ENCODE measurements at regions not wholly inside any gene's neighbourhood (a gene's known extent, or its start where the extent isn't known, plus 50 kb on each side); places are given as distances from the start of the nearest gene placed in this dataset.

DNA sequence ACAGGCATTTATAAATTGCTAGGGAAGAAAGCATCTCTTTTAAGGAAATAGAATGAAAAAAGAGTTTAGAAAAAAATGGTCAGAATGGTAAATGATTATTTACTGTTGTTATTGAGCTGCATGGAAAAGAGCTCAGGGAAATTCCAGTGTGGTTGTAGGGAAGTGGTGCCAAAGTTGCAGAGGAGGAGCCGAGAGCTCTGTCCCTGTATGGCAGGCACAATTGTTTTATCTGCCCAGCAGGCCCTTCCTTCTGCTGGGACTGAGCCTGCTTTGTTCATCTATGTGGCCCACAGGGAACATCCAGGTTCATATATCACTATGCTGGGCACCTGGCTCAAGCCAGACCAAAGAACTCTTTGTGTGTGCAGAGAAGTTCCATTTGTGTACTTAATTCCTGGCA lies 80.8 kb upstream of the AGAP1 start:
- Histone ChIP-seq H3K4me3 (ENCODE audit: low read depth, low read length) (no peak overlapping the region), H3K36me3 (ENCODE audit: control insufficient read depth, insufficient read depth, low read length) (no peaks in the 10 kb centered on the region), H3K27me3 (ENCODE audit: control insufficient read depth, insufficient read depth, low read length) (no peaks in the 10 kb centered on the region)
- TF ChIP-seq, protein P1, sequence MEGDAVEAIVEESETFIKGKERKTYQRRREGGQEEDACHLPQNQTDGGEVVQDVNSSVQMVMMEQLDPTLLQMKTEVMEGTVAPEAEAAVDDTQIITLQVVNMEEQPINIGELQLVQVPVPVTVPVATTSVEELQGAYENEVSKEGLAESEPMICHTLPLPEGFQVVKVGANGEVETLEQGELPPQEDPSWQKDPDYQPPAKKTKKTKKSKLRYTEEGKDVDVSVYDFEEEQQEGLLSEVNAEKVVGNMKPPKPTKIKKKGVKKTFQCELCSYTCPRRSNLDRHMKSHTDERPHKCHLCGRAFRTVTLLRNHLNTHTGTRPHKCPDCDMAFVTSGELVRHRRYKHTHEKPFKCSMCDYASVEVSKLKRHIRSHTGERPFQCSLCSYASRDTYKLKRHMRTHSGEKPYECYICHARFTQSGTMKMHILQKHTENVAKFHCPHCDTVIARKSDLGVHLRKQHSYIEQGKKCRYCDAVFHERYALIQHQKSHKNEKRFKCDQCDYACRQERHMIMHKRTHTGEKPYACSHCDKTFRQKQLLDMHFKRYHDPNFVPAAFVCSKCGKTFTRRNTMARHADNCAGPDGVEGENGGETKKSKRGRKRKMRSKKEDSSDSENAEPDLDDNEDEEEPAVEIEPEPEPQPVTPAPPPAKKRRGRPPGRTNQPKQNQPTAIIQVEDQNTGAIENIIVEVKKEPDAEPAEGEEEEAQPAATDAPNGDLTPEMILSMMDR (IDR thresholded peaks at IDR 0.05; ENCODE audit: insufficient read depth, low read length, poor library complexity, severe bottlenecking), result no peak
- DNase-seq (ENCODE audit: low read depth), result no peak

DNA sequence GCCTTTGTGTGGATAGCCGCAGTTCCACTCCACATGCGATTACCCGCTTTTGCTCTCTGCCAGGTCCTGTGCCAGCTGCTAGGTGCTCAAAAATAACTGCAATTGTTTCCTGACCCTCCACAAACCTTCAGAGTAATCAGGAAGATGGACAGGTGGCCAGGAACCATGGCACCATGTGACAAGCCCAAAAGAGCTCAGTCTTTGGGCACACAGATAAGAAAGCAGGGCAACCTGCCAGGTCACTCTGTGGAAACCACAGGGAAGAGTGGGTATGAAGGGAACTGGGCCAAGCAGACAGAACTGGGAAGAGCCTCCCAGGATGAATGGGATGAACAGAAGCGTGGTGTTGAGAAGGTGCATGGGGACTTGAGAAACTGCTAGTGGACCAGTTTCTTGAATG lies 79.4 kb upstream of the AGAP1 start:
- H3K36me3 ChIP-seq (ENCODE audit: control insufficient read depth, insufficient read depth, low read length), result no peaks in the 10 kb centered on the region
- no peaks in the 10 kb centered on the region for H3K27me3 ChIP-seq (ENCODE audit: control insufficient read depth, insufficient read depth, low read length)
- no peak for DNase-seq (ENCODE audit: low read depth)
- TF ChIP-seq, protein P1 (IDR thresholded peaks at IDR 0.05; ENCODE audit: insufficient read depth, low read length, poor library complexity, severe bottlenecking), result no peak
- H3K4me3 ChIP-seq (ENCODE audit: low read depth, low read length), result no peak overlapping the region

DNA sequence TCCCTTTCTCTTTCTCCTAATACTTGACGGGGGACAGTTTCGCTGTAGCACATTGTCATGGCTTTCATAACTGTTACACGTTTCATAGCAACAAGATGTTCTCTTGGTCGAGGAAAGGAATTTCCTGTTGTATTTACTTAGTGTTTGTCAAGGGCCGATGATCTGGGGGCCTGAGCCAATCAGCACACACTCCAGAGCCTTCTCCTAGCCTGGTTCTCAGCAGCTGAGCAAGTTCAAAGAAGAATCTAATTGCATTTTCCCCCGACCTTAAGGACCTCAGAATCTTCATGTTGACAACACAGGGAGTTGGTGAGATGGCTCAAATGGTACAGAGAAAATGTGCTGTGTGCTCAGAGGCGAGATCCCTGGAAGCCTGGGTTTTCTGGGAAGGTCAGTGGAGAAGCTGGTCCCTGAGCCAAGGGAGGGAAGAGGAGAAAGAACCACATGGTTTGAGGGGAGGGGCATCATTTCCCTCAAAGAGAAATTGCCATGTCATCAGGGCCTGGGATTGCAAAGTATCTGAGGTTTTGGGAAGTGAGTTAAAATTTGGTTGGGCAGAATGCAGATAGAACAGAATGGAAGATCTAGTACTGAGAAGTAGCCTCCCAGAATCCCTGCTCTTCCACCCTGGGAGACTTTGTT lies 76.9 kb upstream of the AGAP1 start:
- TF ChIP-seq, protein P1 (IDR thresholded peaks at IDR 0.05; ENCODE audit: insufficient read depth, low read length, poor library complexity, severe bottlenecking), result no peak
- DNase-seq (ENCODE audit: low read depth), result peak; percentile 19
- Histone ChIP-seq H3K4me3 (ENCODE audit: low read depth, low read length) (no peak overlapping the region), H3K27me3 (ENCODE audit: control insufficient read depth, insufficient read depth, low read length) (peaks cover 3% of the 10 kb centered on the region), H3K36me3 (ENCODE audit: control insufficient read depth, insufficient read depth, low read length) (no peaks in the 10 kb centered on the region)

DNA sequence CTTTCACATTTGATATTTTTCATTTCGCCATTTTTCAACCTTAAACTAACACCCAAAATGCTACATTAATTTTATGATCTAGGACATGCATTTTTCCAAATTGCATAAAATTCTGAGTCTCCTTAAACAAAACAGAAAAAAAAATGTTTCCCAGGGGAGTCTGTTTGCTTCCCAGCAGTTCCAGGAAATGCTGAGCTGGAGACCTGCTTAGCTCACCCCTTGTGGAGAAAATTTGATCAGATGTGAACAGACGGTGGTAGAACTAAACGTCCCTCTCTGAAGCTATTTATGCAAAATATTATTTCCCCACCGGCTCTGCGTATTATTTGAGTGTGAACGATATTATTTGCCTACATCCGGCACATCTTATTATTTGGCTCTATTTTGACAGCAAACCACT lies 74.9 kb upstream of the AGAP1 start:
- DNase-seq (ENCODE audit: low read depth), result no peak
- Histone ChIP-seq H3K4me3 (ENCODE audit: low read depth, low read length) (no peak overlapping the region), H3K27me3 (ENCODE audit: control insufficient read depth, insufficient read depth, low read length) (peaks cover 3% of the 10 kb centered on the region), H3K36me3 (ENCODE audit: control insufficient read depth, insufficient read depth, low read length) (no peaks in the 10 kb centered on the region)
- TF ChIP-seq, protein P1 (IDR thresholded peaks at IDR 0.05; ENCODE audit: insufficient read depth, low read length, poor library complexity, severe bottlenecking), result no peak

DNA sequence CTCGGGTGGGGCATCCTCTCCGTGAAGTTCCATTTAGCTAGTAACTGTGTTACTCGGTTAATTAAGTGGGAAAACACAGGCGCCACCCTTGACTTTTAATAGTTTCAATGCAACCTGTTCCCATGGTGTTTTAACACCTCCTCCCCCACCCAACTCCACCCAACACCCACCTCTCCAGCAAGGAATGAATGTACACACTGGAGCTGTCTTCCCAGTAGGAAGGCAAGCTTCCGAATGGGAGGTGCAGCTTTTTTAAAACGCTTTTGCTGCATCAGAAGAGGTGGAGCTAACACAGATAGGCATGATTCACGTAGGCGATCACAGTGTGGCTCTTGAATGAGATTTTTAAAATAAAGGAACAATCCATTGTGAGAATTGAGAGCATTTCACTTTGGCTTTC lies 73.8 kb upstream of the AGAP1 start:
- TF ChIP-seq, protein P1 (IDR thresholded peaks at IDR 0.05; ENCODE audit: insufficient read depth, low read length, poor library complexity, severe bottlenecking), result no peak
- peaks cover 3% of the 10 kb centered on the region for H3K27me3 ChIP-seq (ENCODE audit: control insufficient read depth, insufficient read depth, low read length)
- no peak overlapping the region for H3K4me3 ChIP-seq (ENCODE audit: low read depth, low read length)
- no peaks in the 10 kb centered on the region for H3K36me3 ChIP-seq (ENCODE audit: control insufficient read depth, insufficient read depth, low read length)
- no peak for DNase-seq (ENCODE audit: low read depth)

DNA sequence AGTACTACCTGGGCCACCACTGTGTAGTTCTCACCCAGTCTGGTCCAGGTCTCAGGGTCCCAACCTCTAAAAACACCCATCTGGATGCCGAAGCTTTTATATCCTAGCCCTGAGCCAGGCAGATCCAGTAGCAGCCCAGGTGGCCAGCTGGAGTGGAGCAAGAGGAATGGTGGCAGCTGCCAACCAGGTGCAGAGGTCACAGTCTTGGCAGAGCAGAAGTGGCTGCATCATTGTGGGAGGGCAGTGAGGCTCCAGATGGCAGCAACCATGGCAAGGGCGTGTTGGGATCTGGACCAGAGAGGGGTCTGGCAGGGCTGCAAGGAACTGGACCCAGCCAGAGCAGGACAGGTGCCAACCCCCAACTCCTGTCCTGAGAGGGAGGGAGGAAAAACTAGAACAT lies 72.2 kb upstream of the AGAP1 start:
- Histone ChIP-seq H3K4me3 (ENCODE audit: low read depth, low read length) (no peak overlapping the region), H3K27me3 (ENCODE audit: control insufficient read depth, insufficient read depth, low read length) (peaks cover 3% of the 10 kb centered on the region), H3K36me3 (ENCODE audit: control insufficient read depth, insufficient read depth, low read length) (no peaks in the 10 kb centered on the region)
- TF ChIP-seq, protein P1 (IDR thresholded peaks at IDR 0.05; ENCODE audit: insufficient read depth, low read length, poor library complexity, severe bottlenecking), result no peak
- DNase-seq (ENCODE audit: low read depth), result no peak

All from kidney epithelial cell (primary cell).